GM12873 (cell line): ENCODE measurements at regions not wholly inside any gene's neighbourhood (a gene's known extent, or its start where the extent isn't known, plus 50 kb on each side); places are given as distances from the start of the nearest gene placed in this dataset.

Source experiments
- TF ChIP-seq, protein P1 (sequence below): IDR thresholded peaks from 2 replicates; pipeline ENCODE4 v1.5.1; 2012; ENCODE audit warnings: low read depth, mild to moderate bottlenecking, moderate library complexity, low read length, control low read depth; ENCODE audit not compliant: insufficient read depth; ENCODE audit errors: missing control alignments

DNA sequence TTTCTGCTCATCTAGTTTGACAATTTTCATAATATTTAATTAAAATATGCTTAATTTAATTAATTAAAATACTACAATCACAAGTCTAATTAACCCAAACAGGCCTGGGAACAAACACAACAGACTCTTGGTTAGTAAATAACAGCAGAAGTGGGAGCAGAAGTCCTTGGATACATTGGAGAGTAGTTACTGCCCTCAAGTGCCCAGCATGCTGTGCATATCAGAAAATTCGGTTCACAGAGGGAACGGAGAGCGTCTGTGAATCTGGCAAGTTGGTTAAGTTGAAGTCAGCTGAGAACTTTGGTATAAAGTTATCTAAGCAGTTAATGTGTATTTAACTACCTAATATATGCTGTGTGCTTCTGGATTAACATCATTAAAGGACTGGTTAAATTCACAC lies 87.0 kb upstream of the ATG10 start:
- TF ChIP-seq, protein P1, sequence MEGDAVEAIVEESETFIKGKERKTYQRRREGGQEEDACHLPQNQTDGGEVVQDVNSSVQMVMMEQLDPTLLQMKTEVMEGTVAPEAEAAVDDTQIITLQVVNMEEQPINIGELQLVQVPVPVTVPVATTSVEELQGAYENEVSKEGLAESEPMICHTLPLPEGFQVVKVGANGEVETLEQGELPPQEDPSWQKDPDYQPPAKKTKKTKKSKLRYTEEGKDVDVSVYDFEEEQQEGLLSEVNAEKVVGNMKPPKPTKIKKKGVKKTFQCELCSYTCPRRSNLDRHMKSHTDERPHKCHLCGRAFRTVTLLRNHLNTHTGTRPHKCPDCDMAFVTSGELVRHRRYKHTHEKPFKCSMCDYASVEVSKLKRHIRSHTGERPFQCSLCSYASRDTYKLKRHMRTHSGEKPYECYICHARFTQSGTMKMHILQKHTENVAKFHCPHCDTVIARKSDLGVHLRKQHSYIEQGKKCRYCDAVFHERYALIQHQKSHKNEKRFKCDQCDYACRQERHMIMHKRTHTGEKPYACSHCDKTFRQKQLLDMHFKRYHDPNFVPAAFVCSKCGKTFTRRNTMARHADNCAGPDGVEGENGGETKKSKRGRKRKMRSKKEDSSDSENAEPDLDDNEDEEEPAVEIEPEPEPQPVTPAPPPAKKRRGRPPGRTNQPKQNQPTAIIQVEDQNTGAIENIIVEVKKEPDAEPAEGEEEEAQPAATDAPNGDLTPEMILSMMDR, result no peak

DNA sequence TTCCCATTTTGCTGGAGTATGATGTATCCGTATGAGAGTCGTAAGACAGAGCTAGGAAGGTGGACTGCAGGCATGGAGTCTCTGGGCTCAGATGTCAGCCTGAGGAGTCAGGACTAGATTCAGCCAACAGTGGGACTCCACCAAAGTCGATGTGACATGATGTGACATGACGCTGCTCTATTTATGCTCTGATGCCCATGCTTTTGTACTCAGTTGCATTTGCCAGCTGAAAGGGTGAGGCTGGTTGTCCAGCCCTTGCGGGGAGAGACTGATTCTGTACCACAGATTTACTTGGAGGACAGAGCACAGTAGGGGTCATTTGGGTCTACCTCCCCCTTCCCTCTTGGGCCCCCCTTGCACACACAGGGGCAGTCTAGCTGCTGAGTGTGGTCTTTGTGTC lies 88.5 kb upstream of the ATG10 start:
- TF ChIP-seq, protein P1, result no peak

DNA sequence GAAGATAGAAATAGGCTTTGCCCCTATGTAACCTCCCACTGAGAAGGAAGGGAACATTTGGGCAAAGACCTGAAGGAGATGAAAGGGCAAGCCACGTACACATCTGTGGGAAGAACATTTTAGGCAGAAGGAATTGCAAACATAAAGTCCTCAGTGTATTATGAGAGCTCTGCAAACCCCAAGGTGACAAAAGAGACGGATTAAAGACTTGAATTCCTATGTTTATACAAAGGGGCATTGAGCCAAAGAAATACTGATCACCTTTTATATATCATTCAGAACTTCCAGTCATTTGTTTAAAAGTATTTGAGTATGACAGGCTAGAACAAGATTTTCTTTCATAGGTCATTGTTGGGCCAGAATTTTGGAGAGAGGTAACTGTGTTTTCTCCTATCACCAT lies 90.2 kb upstream of the ATG10 start:
- TF ChIP-seq, protein P1, result no peak

DNA sequence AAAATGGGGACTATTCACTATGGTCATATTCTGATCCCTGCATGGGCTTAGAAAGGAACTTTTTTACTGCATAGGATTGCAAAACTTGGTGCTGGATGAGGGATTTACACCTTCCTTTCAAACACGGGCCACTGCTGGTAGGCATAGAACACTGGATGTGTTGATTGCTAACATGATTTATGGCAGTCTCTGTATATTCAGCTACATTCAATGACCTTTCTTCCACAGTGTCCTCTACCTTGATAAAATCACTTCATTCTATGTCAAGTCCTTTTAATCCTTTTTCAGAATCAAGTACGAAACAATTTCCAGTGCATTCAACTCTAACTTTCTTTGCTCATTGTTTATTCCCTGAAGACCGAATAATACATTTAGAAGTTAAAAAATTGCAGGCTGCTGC lies 91.9 kb upstream of the ATG10 start:
- TF ChIP-seq, protein P1, result no peak

DNA sequence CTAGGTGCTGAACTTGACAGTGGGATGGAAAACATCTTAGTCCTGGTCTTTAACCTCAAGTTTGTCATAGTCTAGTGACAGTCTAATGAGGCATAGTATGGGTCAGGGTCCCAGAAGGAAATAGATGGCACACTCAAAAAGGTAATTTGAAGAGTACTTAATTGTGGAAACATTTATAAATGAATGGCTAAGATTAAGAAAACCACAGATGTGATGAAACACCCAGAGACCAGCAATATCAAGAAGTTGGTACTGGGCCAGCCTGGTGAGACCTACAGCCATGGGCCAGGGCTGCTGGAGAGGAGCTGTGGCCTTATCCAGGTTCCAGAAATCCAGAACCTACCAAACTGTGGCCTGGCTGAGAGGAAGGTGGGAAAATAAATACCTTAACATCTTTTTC lies 93.5 kb upstream of the ATG10 start:
- TF ChIP-seq, protein P1, result no peak

DNA sequence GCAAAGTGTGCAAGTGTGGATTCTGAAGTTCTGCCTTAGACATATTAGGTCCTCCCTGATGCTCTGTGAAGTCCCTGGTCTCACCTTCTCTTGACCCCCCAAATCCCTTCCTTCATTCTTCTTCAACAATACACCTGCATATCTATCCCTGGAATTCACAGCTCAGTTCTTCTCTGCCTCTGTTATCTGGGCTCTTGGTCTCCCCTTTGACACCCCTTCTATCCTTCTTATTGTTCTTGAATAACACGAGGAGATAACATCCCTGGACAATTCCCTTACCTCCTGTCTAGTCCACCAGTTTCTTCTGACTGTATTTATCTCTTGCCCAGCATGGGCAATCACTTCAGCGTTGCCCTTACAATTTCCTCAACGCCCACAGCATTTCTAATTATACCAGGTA lies 104.8 kb upstream of the ATG10 start:
- TF ChIP-seq, protein P1, result no peak

DNA sequence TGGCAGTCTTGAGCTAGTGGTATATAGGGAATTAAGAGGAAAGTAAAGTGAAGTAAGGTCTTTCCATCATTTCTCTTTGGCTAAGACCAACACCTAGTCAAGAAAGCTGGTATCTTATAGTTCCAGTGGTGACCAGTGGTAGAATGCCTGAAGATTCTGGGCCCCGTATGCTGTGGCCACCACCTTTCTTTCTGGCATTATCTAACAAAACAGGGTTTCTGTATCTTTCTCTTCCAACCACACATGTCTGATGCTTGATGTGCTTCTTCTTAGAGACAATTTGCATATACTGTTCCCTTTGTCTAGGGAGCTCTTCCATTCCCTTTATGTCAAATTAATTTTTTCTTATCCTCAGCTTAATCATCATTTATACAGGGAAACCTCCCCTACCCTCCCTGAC lies 109.9 kb upstream of the SSBP2 start:
- TF ChIP-seq, protein P1, result no peak
